GM23338 (cell line): ENCODE measurements at regions not wholly inside any gene's neighbourhood (a gene's known extent, or its start where the extent isn't known, plus 50 kb on each side); places are given as distances from the start of the nearest gene placed in this dataset.

Experiments used
- ATAC-seq: fragments of 200-7000 bp; cut with Tn5 transposase; 3 replicates; pipeline ENCODE4 v1.9.1; 2020
- DNase-seq: peaks from one replicate; pipeline ENCODE4 v3.0.0-alpha.2; 2015; ENCODE audit warnings: low spot score
- H2AFZ ChIP-seq: fragments of 200-600 bp; sonication (generic); 2 replicates; pipeline ENCODE4 v1.8.0; 2016; ENCODE audit warnings: antibody characterized with exemption, mild to moderate bottlenecking, moderate library complexity
- H3F3A ChIP-seq: fragments of 200-600 bp; sonication (generic); replicated peaks from 2 replicates; pipeline ENCODE4 v1.8.0; 2017; ENCODE audit warnings: antibody characterized with exemption, mixed run types, low read depth
- H3K27ac ChIP-seq: fragments of 200-600 bp; sonication (generic); 2 replicates; pipeline ENCODE4 v1.6.1; 2016; ENCODE audit warnings: low read depth
- H3K27me3 ChIP-seq: fragments of 200-600 bp; sonication (generic); 2 replicates; pipeline ENCODE4 v1.8.0; 2016; ENCODE audit warnings: mild to moderate bottlenecking, mixed run types, moderate library complexity; ENCODE audit not compliant: insufficient read depth
- H3K36me3 ChIP-seq: fragments of 200-600 bp; sonication (generic); 2 replicates; pipeline ENCODE4 v1.8.0; 2016; ENCODE audit warnings: mild to moderate bottlenecking; ENCODE audit not compliant: insufficient read depth
- H3K4me1 ChIP-seq: fragments of 200-600 bp; sonication (generic); 2 replicates; pipeline ENCODE4 v1.8.0; 2016; ENCODE audit warnings: mild to moderate bottlenecking, moderate library complexity; ENCODE audit not compliant: insufficient read depth
- H3K4me2 ChIP-seq: fragments of 200-600 bp; sonication (generic); 2 replicates; pipeline ENCODE4 v1.7.1; 2017; ENCODE audit warnings: mixed run types
- H3K4me3 ChIP-seq: fragments of 200-600 bp; sonication (generic); 2 replicates; pipeline ENCODE4 v1.6.1; 2016; ENCODE audit warnings: mixed run types
- H3K79me2 ChIP-seq: fragments of 200-600 bp; sonication (generic); replicated peaks from 2 replicates; pipeline ENCODE4 v1.8.0; 2017; ENCODE audit warnings: mild to moderate bottlenecking; ENCODE audit not compliant: insufficient read depth
- H3K9me2 ChIP-seq: fragments of 200-600 bp; sonication (generic); 2 replicates; pipeline ENCODE4 v1.8.0; 2017; ENCODE audit not compliant: insufficient read depth
- H4K20me1 ChIP-seq: fragments of 200-600 bp; sonication (generic); replicated peaks from 2 replicates; pipeline ENCODE4 v1.8.0; 2017; ENCODE audit warnings: mild to moderate bottlenecking; ENCODE audit not compliant: insufficient read depth
- H3K27ac Mint-ChIP-seq: 2 replicates; pipeline ENCODE4 v1.8.0; 2020; ENCODE audit warnings: inconsistent platforms, mild to moderate bottlenecking, moderate library complexity, mixed read lengths
- H3K27me3 Mint-ChIP-seq: 3 replicates; pipeline ENCODE4 v1.8.0; 2022; ENCODE audit warnings: low read depth, mild to moderate bottlenecking, moderate library complexity, mixed read lengths, inconsistent platforms; ENCODE audit not compliant: insufficient read depth, poor library complexity
- H3K36me3 Mint-ChIP-seq: 3 replicates; pipeline ENCODE4 v1.8.0; 2021; ENCODE audit warnings: low read depth, mild to moderate bottlenecking, inconsistent platforms, moderate library complexity, mixed read lengths
- H3K4me1 Mint-ChIP-seq: 3 replicates; pipeline ENCODE4 v1.8.0; 2020; ENCODE audit warnings: mild to moderate bottlenecking, inconsistent platforms, mixed read lengths
- H3K4me3 Mint-ChIP-seq: 3 replicates; pipeline ENCODE4 v1.8.0; 2021; ENCODE audit warnings: moderate library complexity, mild to moderate bottlenecking, inconsistent platforms, mixed read lengths
- H3K9me3 Mint-ChIP-seq: 3 replicates; pipeline ENCODE4 v1.8.0; 2020; ENCODE audit warnings: moderate library complexity, mild to moderate bottlenecking, inconsistent platforms, mixed read lengths
- CREB1 ChIP-seq: fragments of 250-450 bp; sonication (Bioruptor Pico); IDR thresholded peaks from 2 replicates; pipeline ENCODE4 v1.5.0; 2020; ENCODE audit warnings: low read depth, mild to moderate bottlenecking, moderate library complexity
- EZH2 ChIP-seq: fragments of 200-600 bp; sonication (generic); IDR thresholded peaks from one replicate; pipeline ENCODE4 v1.8.0; 2017; ENCODE audit warnings: antibody characterized with exemption, mild to moderate bottlenecking, low read depth; ENCODE audit not compliant: unreplicated experiment
- EZH2phosphoT487 ChIP-seq: fragments of 200-600 bp; sonication (generic); IDR thresholded peaks from one replicate; pipeline ENCODE4 v1.8.1; 2018; ENCODE audit warnings: antibody characterized with exemption; ENCODE audit not compliant: unreplicated experiment
- JUNB ChIP-seq: IDR thresholded peaks from one replicate; pipeline ENCODE4 v1.6.1; 2016; ENCODE audit warnings: antibody characterized with exemption; ENCODE audit not compliant: unreplicated experiment
- POLR2AphosphoS5 ChIP-seq: IDR thresholded peaks from 2 replicates; pipeline ENCODE4 v1.6.1; 2016; ENCODE audit warnings: antibody characterized with exemption, low read depth
- STAT1 ChIP-seq: IDR thresholded peaks from one replicate; pipeline ENCODE4 v1.6.1; 2016; ENCODE audit warnings: antibody characterized with exemption; ENCODE audit not compliant: unreplicated experiment
- ZNF114 ChIP-seq: fragments of 250-450 bp; sonication (Bioruptor Pico); IDR thresholded peaks from 2 replicates; pipeline ENCODE4 v1.5.0; 2020; ENCODE audit warnings: mild to moderate bottlenecking, moderate library complexity
- ZNF331 ChIP-seq: fragments of 250-450 bp; sonication (Bioruptor Pico); IDR thresholded peaks from 2 replicates; pipeline ENCODE4 v1.5.0; 2020; ENCODE audit warnings: low read depth, mild to moderate bottlenecking, moderate library complexity
- TF ChIP-seq, protein P1 (sequence below): IDR thresholded peaks from one replicate; pipeline ENCODE4 v1.6.1; 2018; ENCODE audit warnings: antibody characterized with exemption; ENCODE audit not compliant: unreplicated experiment

DNA sequence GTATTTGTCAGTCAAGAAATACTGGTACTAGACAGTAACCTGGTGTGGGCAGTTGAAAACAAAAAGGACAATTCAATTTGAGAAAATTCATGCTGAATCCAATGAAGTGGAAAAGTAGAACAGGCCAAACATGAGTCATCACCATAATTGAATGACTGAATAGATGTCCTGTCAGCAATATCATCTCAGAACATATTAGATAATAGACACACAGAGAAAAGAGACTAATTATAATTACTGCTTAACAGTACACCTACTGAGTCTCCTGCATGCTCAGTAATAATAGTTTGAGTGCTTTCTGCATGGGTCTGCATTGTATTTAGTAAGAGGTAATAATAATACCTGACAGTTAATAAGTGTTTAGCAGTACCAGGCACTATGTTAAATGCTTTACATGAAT, 138.6 kb upstream of the ZC3H15 start:
- Histone ChIP-seq H2AFZ (no peak overlapping the region), H3K79me2 (no peaks in the 10 kb centered on the region), H3K27ac (no peak overlapping the region), H3K4me2 (no peak overlapping the region), H4K20me1 (no peaks in the 10 kb centered on the region), H3K4me3 (no peak overlapping the region), H3K4me1 (no peaks in the 10 kb centered on the region), H3K9me2 (no peaks in the 10 kb centered on the region), H3F3A (no peaks in the 10 kb centered on the region), H3K27me3 (no peaks in the 10 kb centered on the region), H3K36me3 (no peaks in the 10 kb centered on the region)
- Mint-ChIP-seq H3K27ac (no peak overlapping the region), H3K36me3 (peaks cover 3% of the 10 kb centered on the region), H3K4me1 (peaks cover 6% of the 10 kb centered on the region; the same call in 2 of the 3 replicates), H3K9me3 (peaks cover 4% of the 10 kb centered on the region), H3K4me3 (no peak overlapping the region), H3K27me3 (no peaks in the 10 kb centered on the region)
- ATAC-seq (no peak), DNase-seq (no peak)
- no peak for TF ChIP-seq STAT1
- TF ChIP-seq EZH2 = no peak
- TF ChIP-seq, protein P1, sequence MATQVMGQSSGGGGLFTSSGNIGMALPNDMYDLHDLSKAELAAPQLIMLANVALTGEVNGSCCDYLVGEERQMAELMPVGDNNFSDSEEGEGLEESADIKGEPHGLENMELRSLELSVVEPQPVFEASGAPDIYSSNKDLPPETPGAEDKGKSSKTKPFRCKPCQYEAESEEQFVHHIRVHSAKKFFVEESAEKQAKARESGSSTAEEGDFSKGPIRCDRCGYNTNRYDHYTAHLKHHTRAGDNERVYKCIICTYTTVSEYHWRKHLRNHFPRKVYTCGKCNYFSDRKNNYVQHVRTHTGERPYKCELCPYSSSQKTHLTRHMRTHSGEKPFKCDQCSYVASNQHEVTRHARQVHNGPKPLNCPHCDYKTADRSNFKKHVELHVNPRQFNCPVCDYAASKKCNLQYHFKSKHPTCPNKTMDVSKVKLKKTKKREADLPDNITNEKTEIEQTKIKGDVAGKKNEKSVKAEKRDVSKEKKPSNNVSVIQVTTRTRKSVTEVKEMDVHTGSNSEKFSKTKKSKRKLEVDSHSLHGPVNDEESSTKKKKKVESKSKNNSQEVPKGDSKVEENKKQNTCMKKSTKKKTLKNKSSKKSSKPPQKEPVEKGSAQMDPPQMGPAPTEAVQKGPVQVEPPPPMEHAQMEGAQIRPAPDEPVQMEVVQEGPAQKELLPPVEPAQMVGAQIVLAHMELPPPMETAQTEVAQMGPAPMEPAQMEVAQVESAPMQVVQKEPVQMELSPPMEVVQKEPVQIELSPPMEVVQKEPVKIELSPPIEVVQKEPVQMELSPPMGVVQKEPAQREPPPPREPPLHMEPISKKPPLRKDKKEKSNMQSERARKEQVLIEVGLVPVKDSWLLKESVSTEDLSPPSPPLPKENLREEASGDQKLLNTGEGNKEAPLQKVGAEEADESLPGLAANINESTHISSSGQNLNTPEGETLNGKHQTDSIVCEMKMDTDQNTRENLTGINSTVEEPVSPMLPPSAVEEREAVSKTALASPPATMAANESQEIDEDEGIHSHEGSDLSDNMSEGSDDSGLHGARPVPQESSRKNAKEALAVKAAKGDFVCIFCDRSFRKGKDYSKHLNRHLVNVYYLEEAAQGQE = no peak
- TF ChIP-seq POLR2AphosphoS5 = no peak
- TF ChIP-seq CREB1 (CRISPR knock-in tag) = no peak

DNA sequence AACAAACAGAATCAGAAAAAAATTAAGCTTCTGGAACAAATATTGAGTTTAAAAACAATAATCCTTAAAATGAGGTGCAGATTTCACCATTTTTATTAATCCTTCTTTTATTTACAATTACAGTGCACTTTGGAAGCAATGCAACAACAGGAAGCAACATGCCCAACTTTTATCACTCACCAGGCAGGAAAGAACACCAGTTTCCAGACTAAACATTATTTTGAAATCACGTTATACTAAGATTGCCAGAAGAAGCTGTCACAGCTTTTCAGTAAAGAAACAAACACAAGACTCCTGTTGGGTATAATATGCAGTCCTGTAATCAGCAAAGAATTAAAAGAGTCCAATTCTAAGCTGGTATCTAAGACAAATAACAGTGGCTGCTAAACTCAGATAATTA, 137.9 kb upstream of the ZC3H15 start:
- no peaks in the 10 kb centered on the region for H3K4me1 ChIP-seq
- H3K36me3 ChIP-seq = no peaks in the 10 kb centered on the region
- H3K79me2 ChIP-seq = no peaks in the 10 kb centered on the region
- ATAC-seq = no peak
- H3K9me3 Mint-ChIP-seq = peaks cover 11% of the 10 kb centered on the region
- no peaks in the 10 kb centered on the region for H3K9me2 ChIP-seq
- H4K20me1 ChIP-seq = no peaks in the 10 kb centered on the region
- no peak for DNase-seq
- no peak overlapping the region for H3K4me2 ChIP-seq
- peaks cover 10% of the 10 kb centered on the region for H3K36me3 Mint-ChIP-seq
- H3K4me1 Mint-ChIP-seq = peaks cover 6% of the 10 kb centered on the region; the same call in 2 of the 3 replicates
- H3K4me3 Mint-ChIP-seq = no peak overlapping the region
- no peak overlapping the region for H3K4me3 ChIP-seq
- no peaks in the 10 kb centered on the region for H3F3A ChIP-seq
- H2AFZ ChIP-seq = no peak overlapping the region
- H3K27ac Mint-ChIP-seq = no peak overlapping the region
- no peaks in the 10 kb centered on the region for H3K27me3 ChIP-seq
- H3K27ac ChIP-seq = no peak overlapping the region
- no peaks in the 10 kb centered on the region for H3K27me3 Mint-ChIP-seq
- no peak for TF ChIP-seq JUNB
- TF ChIP-seq ZNF114 (CRISPR knock-in tag) = no peak
- TF ChIP-seq, protein P1 = no peak
- TF ChIP-seq POLR2AphosphoS5 = no peak
- TF ChIP-seq ZNF331 = no peak
- TF ChIP-seq EZH2phosphoT487 = no peak
